Urinary bladder (tissue), 3 donors: ENCODE measurements at regions not wholly inside any gene's neighbourhood (a gene's known extent, or its start where the extent isn't known, plus 50 kb on each side); places are given as distances from the start of the nearest gene placed in this dataset.

Experiments
- DNase-seq: peaks from one replicate; pipeline ENCODE4 v3.0.0-alpha.2; 2015; ENCODE audit errors: extremely low spot score
- H3K27ac ChIP-seq: one replicate; pipeline ENCODE4 v1.5.1; 2013; ENCODE audit warnings: low read depth, mild to moderate bottlenecking, moderate library complexity
- H3K36me3 ChIP-seq: one replicate; pipeline ENCODE4 v1.6.1; 2013; ENCODE audit warnings: mild to moderate bottlenecking, moderate library complexity; ENCODE audit not compliant: insufficient read depth
- H3K4me1 ChIP-seq: one replicate; pipeline ENCODE4 v1.6.1; 2013; ENCODE audit warnings: mild to moderate bottlenecking, moderate library complexity; ENCODE audit not compliant: insufficient read depth
- H3K4me3 ChIP-seq: one replicate; pipeline ENCODE4 v1.5.1; 2013; ENCODE audit warnings: low read depth, low read length
- WGBS: extraction: QIAGEN DNeasy Blood & Tissue Kit; methylation state at CpG from one replicate; pipeline ENCODE4 v1.1.7; 2013; 5-methylcytosine and 5-hydroxymethylcytosine counted together
- donor health status: healthy with polysubstance abuse.
- donor health status: healthy.

DNA sequence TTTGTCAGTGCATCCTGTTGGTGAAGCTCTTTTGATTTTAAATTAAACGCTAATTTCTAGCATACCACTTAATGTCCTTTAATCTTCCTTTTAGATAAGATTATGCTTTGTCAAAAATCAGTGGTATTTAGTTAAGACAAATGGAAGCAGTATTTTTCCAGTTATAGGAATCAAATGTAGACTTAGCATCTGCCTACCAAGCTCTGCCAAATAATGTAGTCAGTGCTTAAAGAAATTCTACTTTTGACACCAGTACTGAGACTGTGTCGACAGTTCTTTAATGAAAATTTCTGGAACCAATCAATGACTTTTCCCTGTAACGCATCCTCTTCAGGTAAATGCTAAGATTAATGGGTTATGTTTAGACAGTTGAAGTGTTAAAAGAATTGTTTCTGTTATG is 803.3 kb upstream of the FAM98A start:
- WGBS, result 84% methylated on average over 3 of the region's 3 CpGs
- Histone ChIP-seq H3K27ac (no peak overlapping the region), H3K4me1 (no peaks in the 10 kb centered on the region), H3K4me3 (no peak overlapping the region), H3K36me3 (no peaks in the 10 kb centered on the region)
- no peak for DNase-seq

DNA sequence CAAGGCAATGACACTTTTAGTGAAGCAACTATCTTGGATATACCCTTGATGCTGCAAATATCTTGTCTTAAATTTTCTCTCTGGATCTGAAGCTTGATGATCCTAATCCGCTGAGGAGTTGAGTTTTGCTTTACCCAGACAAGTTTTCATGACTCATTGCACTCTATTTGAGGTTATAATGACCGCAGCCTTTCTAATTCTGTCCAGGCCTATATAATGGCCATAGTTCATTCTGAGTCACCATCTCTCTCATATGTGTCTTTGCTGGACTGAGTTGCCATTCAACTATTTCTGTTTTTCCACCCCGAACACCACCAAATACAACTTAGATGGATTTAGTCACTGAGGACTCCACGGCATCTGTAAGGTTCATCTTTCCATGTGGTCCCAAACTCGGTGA is 802.1 kb upstream of the FAM98A start:
- no peak overlapping the region for H3K27ac ChIP-seq
- 94% methylated on average over 5 of the region's 5 CpGs for WGBS
- H3K4me1 ChIP-seq, result no peaks in the 10 kb centered on the region
- no peak overlapping the region for H3K4me3 ChIP-seq
- H3K36me3 ChIP-seq, result no peaks in the 10 kb centered on the region
- DNase-seq, result no peak

DNA sequence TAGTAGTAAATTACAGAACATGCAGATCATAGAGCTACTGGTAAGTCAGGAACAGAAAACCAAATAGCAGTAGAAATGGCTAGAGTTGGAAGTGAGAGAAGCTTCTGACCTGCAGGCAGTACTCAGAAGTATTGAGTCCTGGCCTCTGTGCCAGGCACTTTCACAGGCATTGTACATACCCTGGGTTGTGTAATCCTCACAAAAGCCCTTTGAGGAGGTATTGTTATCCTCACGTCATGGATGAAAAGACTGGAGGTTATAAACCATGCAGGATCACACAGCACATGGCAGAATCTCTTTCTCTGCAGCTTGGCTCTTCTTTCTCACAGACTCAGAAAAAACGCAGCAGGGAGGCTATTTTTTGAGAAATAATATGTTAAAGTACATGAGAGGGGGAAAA is 789.3 kb upstream of the FAM98A start:
- DNase-seq, result no peak
- 69% methylated on average over 2 of the region's 2 CpGs for WGBS
- Histone ChIP-seq H3K4me1 (no peaks in the 10 kb centered on the region), H3K27ac (no peak overlapping the region), H3K36me3 (no peaks in the 10 kb centered on the region), H3K4me3 (no peak overlapping the region)

DNA sequence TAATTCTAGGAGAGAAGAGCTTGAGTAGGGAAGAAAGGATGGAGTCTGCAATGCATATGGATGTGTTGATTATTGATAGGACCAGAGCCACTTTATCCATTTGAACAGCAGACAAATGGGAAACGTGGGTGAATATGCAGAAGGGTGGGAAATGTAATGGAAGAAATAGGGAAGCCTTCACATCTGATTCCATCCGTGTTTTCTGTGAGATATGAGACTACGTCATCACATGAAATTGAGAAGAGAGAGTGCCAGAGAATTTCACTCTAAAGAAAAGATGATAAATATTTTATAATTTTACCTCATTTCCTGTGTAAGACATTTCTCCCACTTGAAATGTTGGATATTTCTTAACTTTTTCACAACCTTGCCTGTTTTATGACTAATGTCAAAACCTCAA is 788.4 kb upstream of the FAM98A start:
- Histone ChIP-seq H3K36me3 (no peaks in the 10 kb centered on the region), H3K27ac (no peak overlapping the region), H3K4me3 (no peak overlapping the region), H3K4me1 (no peaks in the 10 kb centered on the region)
- 77% methylated on average over 3 of the region's 3 CpGs for WGBS
- DNase-seq, result no peak

DNA sequence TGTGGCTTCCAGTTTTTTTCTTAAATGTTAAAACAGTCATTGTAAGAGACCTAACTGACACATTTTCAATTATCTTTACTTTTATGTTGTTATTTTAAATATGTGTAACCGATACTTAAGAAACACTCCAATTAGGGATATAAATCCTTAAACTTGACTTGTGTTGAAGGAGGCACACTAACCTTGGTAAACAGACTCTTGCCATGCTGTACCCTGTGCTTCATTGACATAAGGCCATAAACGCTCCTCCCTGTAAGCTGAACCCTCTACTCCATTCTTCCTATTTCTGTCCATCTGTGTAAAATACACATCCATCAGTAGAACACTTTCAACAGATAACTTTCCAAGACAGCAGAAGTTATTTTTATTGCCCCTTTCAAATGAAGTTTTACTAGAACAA is 780.5 kb upstream of the FAM98A start:
- Histone ChIP-seq H3K4me3 (no peak overlapping the region), H3K36me3 (no peaks in the 10 kb centered on the region), H3K4me1 (no peaks in the 10 kb centered on the region), H3K27ac (no peak overlapping the region)
- 72% methylated on average over 2 of the region's 2 CpGs for WGBS
- DNase-seq, result no peak

DNA sequence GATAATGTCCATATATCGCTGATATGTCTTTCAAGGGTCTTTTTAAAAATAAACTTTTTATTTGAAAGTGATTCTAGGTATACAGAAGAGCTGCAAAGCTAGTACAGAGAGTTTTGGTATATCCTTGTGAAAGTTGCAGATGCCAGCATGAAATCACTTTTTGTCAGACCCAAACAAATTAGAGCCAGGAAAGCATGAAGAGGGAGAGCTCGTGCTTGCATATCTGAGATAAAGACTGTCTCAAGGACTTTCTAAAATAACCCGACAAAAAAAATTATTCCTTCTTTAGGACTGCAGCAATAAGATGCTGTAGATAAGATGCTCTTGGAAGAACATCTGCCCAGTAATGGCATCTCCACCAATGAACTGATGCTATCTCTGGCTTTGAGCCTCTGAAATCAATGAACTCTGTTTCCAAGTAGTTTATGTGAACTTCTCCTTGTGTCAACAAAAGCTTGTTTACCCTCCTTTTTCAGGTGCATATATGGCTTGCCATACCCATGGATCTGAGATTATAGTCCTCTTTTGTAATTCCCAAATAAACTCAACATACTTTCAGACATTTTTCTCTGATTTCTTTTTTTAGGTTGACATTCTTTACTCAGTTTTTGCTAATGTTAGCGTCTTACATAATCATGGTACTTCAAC is 774.6 kb upstream of the FAM98A start:
- H3K27ac ChIP-seq, result no peak overlapping the region
- DNase-seq, result no peak
- no peaks in the 10 kb centered on the region for H3K36me3 ChIP-seq
- no peaks in the 10 kb centered on the region for H3K4me1 ChIP-seq
- H3K4me3 ChIP-seq, result no peak overlapping the region
- WGBS, result 41% methylated on average over 4 of the region's 4 CpGs

DNA sequence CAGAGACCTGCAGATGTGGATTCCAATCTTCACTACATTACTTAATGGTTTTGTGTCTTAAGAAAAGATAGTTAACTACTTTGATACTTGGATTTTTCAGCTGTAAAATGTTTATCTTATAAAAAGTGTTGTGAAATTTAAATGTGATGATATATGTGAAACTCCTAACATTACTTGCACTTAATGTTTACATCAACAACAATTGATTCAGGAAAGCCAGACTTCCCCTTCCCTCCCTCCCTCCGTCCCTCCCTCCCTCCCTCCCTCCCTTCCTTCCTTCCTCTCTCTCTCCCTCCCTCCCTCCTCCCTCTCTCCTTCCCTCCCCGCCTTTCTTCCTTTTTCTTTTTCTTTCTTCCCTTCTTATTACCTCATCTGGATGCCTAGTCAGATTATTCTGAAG is 773.9 kb upstream of the FAM98A start:
- 70% methylated on average over 2 of the region's 2 CpGs for WGBS
- H3K27ac ChIP-seq, result no peak overlapping the region
- no peaks in the 10 kb centered on the region for H3K4me1 ChIP-seq

DNA sequence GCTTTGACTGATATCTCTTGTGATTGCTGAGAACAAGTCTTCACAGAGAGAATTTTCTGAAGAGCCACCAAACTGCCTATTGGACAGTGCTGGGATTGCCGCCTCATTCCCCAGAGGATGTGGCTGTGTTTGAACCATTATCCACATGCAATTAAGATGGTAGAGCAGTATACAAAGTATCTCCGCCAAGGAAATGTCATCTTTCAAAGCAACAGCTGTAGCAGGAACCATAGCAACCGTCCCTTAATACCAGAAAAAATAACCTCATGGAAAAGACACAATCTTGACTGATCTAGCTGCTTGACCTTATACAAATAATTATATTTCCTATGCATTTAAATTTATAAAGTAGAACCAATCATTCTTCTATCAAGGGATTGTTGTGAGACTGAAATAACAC is 772.6 kb upstream of the FAM98A start:
- H3K4me3 ChIP-seq, result no peak overlapping the region
- no peak for DNase-seq
- no peak overlapping the region for H3K27ac ChIP-seq
- H3K4me1 ChIP-seq, result no peaks in the 10 kb centered on the region
- no peaks in the 10 kb centered on the region for H3K36me3 ChIP-seq
- WGBS, result 79% methylated on average over 3 of the region's 3 CpGs

More for the DNA sequence above, 773.9 kb upstream of the FAM98A start:
- no peak for DNase-seq
- H3K36me3 ChIP-seq, result no peaks in the 10 kb centered on the region
- no peak overlapping the region for H3K4me3 ChIP-seq

DNA sequence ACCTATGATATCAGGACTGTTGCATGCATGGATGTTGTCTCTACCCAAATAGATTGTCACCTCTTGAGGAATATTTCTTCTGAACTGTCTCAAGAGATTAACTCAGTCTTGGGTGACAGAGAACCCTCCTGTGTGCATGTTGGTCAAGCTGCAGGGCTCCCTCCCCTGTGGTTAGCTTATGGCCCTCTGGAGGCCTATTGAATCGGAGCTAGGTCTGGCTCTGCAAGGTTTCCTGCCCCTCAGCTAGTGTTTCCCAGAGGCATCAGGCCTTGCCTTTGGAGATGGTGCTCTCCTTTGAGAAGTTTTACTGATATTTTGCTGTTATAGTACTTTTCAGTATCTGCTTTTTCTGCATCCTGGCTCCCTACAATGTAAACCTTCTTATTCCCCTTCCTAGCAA is 769.2 kb upstream of the FAM98A start:
- Histone ChIP-seq H3K27ac (no peak overlapping the region), H3K4me1 (no peaks in the 10 kb centered on the region), H3K36me3 (no peaks in the 10 kb centered on the region), H3K4me3 (no peak overlapping the region)
- DNase-seq, result no peak
- WGBS, result 68% methylated on average over 1 of the region's 1 CpG

DNA sequence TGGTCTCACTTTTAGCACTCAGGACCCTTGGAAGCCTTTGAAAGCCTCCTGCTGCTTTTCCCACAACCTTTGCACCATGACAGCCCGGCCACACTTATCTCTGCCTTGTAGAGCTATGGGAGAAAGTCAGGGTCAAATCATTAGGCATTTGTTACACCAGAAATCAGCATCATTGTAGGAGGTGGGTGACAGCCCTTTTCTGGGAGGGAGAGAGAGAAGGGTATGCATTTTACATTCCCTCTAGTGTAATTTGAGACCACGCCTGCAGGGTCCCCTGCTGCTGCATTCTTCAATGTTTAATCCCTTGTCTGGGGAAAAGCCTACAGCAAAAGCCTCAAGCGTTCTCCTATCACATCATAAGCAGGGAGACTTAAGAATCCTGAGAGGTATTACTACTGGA is 766.8 kb upstream of the FAM98A start:
- DNase-seq, result no peak
- Histone ChIP-seq H3K36me3 (no peaks in the 10 kb centered on the region), H3K27ac (no peak overlapping the region), H3K4me3 (no peak overlapping the region), H3K4me1 (no peaks in the 10 kb centered on the region)
- WGBS, result 37% methylated on average over 3 of the region's 3 CpGs

DNA sequence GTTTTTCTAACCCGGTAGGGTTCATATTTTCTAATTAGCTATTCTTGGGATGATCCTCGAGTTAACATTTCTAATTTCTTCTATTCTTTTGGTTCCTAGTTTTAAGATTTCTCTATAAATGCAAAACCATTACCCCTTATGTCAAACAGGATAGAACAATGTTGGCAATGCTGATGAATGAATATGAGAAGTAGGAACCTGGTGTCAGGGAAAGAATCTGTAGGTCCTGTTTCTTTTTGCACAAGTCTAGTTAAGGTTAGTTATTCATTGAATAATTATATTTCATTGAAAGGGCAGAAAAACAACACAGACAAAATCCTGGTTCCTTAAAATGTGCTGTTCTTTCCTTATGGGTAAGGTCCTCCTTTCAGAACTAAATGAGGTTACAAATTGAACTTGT is 766.4 kb upstream of the FAM98A start:
- no peak overlapping the region for H3K27ac ChIP-seq
- no peaks in the 10 kb centered on the region for H3K4me1 ChIP-seq
- no peak for DNase-seq
- no peak overlapping the region for H3K4me3 ChIP-seq
- H3K36me3 ChIP-seq, result no peaks in the 10 kb centered on the region
- 89% methylated on average over 2 of the region's 2 CpGs for whole genome bisulfite sequencing

DNA sequence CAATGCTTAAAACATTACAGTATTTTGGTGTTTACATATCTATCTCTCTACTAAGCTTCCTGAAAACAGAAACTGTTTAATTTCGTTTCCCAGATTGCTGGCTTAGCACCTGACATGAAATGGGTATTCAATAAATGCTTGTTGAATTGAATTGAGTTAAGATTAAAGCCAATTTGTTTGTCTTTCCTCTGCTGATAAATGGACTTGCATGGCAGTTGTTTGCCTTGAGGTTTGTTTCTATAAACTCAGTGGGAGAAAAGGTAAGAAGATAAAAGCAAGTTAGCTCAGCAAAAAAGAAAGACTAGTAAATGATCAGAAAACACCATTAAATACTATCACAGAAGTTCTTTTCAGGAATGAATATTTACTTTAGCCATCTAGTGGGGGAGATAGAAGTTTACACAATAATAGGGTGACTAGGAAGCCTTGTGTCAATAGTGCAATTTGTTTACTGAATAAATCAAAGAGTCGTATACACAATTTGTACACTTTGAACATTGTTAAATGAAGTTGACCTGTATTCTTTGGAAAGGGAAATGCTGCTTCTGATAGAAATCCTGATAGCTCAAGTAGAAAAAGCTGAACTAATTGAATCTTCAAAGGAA is 754.5 kb upstream of the FAM98A start:
- H3K36me3 ChIP-seq, result no peaks in the 10 kb centered on the region
- no peak for DNase-seq
- no peak overlapping the region for H3K27ac ChIP-seq
- 34% methylated on average over 2 of the region's 2 CpGs for WGBS
- no peaks in the 10 kb centered on the region for H3K4me1 ChIP-seq
- no peak overlapping the region for H3K4me3 ChIP-seq

DNA sequence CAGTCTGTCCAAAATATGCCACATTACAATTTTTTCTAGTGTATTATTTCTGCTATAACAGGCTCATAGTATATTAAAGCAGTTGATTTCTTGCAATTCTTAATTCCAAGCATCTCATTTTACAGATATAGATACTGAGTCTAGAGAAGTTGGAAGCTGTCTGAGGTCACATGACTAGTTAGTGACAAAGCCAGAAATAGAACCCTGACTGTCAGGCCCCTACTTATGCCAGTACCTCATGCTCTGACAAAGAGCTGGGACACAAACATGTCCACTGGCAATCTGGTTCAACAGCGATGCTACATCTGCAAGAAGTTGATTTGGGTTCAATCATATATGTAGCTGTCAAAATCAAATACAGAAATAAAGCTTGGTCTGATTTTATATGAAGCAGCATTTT is 750.4 kb upstream of the FAM98A start:
- WGBS, result 82% methylated on average over 1 of the region's 1 CpG
- no peak overlapping the region for H3K4me3 ChIP-seq
- DNase-seq, result no peak
- no peak overlapping the region for H3K27ac ChIP-seq
- H3K36me3 ChIP-seq, result no peaks in the 10 kb centered on the region
- H3K4me1 ChIP-seq, result no peaks in the 10 kb centered on the region

DNA sequence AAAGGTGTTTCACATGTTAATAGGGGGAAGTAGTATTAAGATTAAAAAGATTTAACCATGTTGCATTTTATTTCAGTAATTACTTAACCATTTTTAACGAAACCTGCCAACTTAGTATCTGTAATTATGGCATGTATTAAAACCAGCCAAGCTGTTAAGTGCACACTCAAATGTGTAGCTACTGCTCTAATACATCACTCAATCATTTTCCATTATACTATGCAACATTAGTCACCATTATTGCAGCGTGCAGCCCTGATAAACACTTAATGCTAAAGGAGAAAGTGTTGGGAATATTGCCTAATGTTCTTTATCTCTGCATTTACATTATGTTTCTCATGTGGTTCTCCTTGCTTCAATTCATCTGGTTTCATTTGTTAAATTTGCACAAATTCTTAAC is 745.9 kb upstream of the FAM98A start:
- Histone ChIP-seq H3K27ac (no peak overlapping the region), H3K4me1 (no peaks in the 10 kb centered on the region), H3K36me3 (no peaks in the 10 kb centered on the region), H3K4me3 (no peak overlapping the region)
- 90% methylated on average over 2 of the region's 2 CpGs for WGBS
- DNase-seq, result no peak

DNA sequence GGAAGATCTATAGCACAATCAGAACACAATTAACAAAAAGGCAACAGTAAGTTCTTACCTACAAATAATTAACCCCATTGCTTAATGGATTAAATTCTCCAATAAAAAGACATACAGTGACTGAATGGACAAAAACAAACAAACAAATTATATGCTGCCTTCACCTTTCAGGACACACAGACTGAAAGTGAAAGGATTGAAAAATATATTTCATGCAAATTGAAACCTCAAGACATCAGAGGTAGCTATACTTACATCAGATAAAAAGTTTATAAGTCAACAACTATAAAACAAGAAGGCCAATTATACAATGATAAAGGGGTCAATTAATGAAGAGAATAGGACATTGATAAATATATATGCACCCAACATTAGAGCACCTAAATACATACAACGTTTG is 741.2 kb upstream of the FAM98A start:
- H3K36me3 ChIP-seq, result no peaks in the 10 kb centered on the region
- H3K4me1 ChIP-seq, result no peaks in the 10 kb centered on the region
- WGBS, result 73% methylated on average over 1 of the region's 1 CpG
- DNase-seq, result no peak
- no peak overlapping the region for H3K27ac ChIP-seq
- no peak overlapping the region for H3K4me3 ChIP-seq
